Lower lobe of right lung (tissue), 2 donors: ENCODE measurements at regions not wholly inside any gene's neighbourhood (a gene's known extent, or its start where the extent isn't known, plus 50 kb on each side); places are given as distances from the start of the nearest gene placed in this dataset.
A peak's percentile ranks its signal among the peaks of the same experiment; 100 is the strongest.

Experiments
- ATAC-seq, 2 donors: fragments of 200-7000 bp; cut with Tn5 transposase; one replicate each; pipeline ENCODE4 v1.9.1; 2020 to 2022; ENCODE audit warnings: mild to moderate bottlenecking in 2 of 2, moderate library complexity in 2 of 2
- DNase-seq: peaks from one replicate; pipeline ENCODE4 v3.0.0-alpha.2; 2020
- H3K27ac ChIP-seq: fragments of 200-600 bp; one replicate; pipeline ENCODE4 v1.8.0; 2022
- H3K27me3 ChIP-seq: fragments of 200-600 bp; one replicate; pipeline ENCODE4 v1.8.0; 2022; ENCODE audit warnings: low read depth
- H3K36me3 ChIP-seq: fragments of 200-600 bp; one replicate; pipeline ENCODE4 v1.8.0; 2022; ENCODE audit warnings: mild to moderate bottlenecking
- H3K4me1 ChIP-seq: fragments of 200-600 bp; one replicate; pipeline ENCODE4 v1.8.0; 2022
- H3K4me3 ChIP-seq: fragments of 200-600 bp; one replicate; pipeline ENCODE4 v1.8.0; 2022; ENCODE audit warnings: mild to moderate bottlenecking
- H3K9me3 ChIP-seq: fragments of 200-600 bp; one replicate; pipeline ENCODE4 v1.8.0; 2022
- CTCF ChIP-seq: fragments of 200-600 bp; IDR thresholded peaks from one replicate; pipeline ENCODE4 v1.8.0; 2022; ENCODE audit warnings: antibody characterized with exemption, mild to moderate bottlenecking
- intact Hi-C: fragments of 100-400 bp; cut with DNase I; formaldehyde crosslinking; loops from one replicate; pipeline ENCODE4 v1.11.0; 2022
- donor health status: DM: no; HTN: yes; CAD: no; lungs with severe emphysema.

DNA sequence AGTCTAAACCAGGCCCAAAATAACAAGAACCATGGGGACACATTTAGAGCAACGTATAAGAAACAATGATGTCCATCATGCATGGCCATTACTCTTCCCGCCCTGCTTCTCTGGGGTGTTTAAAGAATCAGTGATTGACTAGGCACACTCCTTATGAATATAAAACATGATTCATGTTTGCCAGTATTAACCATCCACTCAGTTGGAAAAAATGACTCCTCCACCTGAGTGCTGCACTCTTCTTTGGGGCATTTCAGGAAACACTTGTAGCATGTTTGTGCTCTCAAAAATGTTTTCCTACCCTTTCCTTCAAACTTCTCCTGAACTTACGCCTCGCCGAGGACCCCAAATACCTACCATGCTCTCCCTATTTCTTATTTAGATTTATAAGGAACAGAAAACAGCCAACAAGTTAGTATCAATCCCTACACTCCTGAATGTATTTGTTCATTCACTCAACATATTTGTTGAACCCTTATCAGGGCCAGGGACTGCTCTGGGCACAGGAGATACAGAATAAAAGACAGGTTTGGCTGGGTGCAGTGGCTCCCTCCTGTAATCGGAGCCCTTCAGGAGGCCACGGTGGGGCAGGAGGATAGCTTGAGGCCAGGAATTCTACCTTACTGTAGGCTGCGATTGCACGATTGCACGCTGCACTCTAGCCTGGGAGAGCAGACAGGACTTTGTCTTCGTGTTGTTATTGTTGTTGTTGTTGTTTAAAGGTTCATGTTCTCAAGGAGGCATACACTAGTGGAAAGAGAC lies 137.0 kb downstream of the TMCO5A start:
- no peaks in the 10 kb centered on the region for H3K36me3 ChIP-seq
- ATAC-seq (peak; percentile 1 to 35), DNase-seq (no peak)
- H3K4me3 ChIP-seq: no peak overlapping the region
- no peaks in the 10 kb centered on the region for H3K9me3 ChIP-seq
- intact Hi-C loops: no loop called here
- H3K4me1 ChIP-seq: peaks cover 51% of the 10 kb centered on the region
- TF ChIP-seq CTCF: no peak
- peak overlapping the region; percentile 93 for H3K27ac ChIP-seq
- no peaks in the 10 kb centered on the region for H3K27me3 ChIP-seq

GRCh38 chr15:38072007-38072347 lies 137.5 kb downstream of the TMCO5A start:
- Histone ChIP-seq H3K36me3 (no peaks in the 10 kb centered on the region), H3K9me3 (no peaks in the 10 kb centered on the region)

GRCh38 chr15:38072348-38073177 lies 138.1 kb downstream of the TMCO5A start:
- Histone ChIP-seq H3K4me3 (peak overlapping the region; percentile 64), H3K27ac (peak overlapping the region; percentile 93), H3K36me3 (no peaks in the 10 kb centered on the region), H3K27me3 (no peaks in the 10 kb centered on the region), H3K4me1 (peaks cover 51% of the 10 kb centered on the region), H3K9me3 (no peaks in the 10 kb centered on the region)
- intact Hi-C loops: no loop called here
- TF ChIP-seq CTCF: no peak
- ATAC-seq (peak; percentile 78 to 80), DNase-seq (peak; percentile 75)

More at GRCh38 chr15:38072007-38072347, 137.5 kb downstream of the TMCO5A start:
- no peak for TF ChIP-seq CTCF
- Histone ChIP-seq H3K4me3 (peak overlapping the region; percentile 64), H3K4me1 (peaks cover 51% of the 10 kb centered on the region), H3K27ac (peak overlapping the region; percentile 93), H3K27me3 (no peaks in the 10 kb centered on the region)
- intact Hi-C loops: no loop called here
- no peak for ATAC-seq
- no peak for DNase-seq

GRCh38 chr15:38073178-38073946 lies 138.9 kb downstream of the TMCO5A start:
- Histone ChIP-seq H3K27ac (peak overlapping the region; percentile 93), H3K4me1 (peaks cover 50% of the 10 kb centered on the region), H3K36me3 (no peaks in the 10 kb centered on the region), H3K4me3 (peak overlapping the region; percentile 64), H3K27me3 (no peaks in the 10 kb centered on the region), H3K9me3 (no peaks in the 10 kb centered on the region)
- ATAC-seq (peak; percentile 4 to 13), DNase-seq (no peak)
- intact Hi-C loops: no loop called here
- no peak for TF ChIP-seq CTCF

DNA sequence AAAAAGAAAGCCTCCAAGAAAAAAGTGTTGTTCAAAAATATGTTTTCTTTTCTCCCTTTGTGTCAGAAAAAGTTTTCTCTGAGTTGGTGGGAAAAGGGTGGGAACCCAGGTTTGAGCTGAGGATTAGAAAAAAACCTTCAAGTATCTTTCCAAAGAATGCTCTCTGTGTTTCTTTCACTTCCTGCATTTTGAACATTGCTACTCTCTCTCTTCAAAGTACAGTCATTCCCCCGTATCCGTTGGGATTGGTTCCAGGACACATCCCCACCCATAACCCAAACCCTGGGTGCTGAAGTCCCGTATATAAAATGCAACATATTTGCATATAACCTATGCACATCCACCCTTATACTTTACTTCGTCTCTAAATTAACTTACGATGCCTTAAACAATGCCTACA lies 139.6 kb downstream of the TMCO5A start:
- no peak for ATAC-seq
- Histone ChIP-seq H3K36me3 (no peaks in the 10 kb centered on the region), H3K27ac (peak overlapping the region; percentile 93), H3K9me3 (no peaks in the 10 kb centered on the region), H3K4me3 (peak overlapping the region; percentile 64), H3K4me1 (peaks cover 43% of the 10 kb centered on the region), H3K27me3 (no peaks in the 10 kb centered on the region)
- DNase-seq: no peak
- intact Hi-C loops: no loop called here
- TF ChIP-seq CTCF: no peak
